Astrocyte (in vitro differentiated cells and primary cell): ENCODE measurements at regions not wholly inside any gene's neighbourhood (a gene's known extent, or its start where the extent isn't known, plus 50 kb on each side); places are given as distances from the start of the nearest gene placed in this dataset.

ENCODE experiments used
- CTCF ChIP-seq: IDR thresholded peaks from 2 replicates; pipeline ENCODE4 v1.5.1; 2011; ENCODE audit warnings: low read depth, mild to moderate bottlenecking, inconsistent platforms, low read length, moderate library complexity; ENCODE audit not compliant: insufficient read depth
- EZH2 ChIP-seq: IDR thresholded peaks from 2 replicates; pipeline ENCODE4 v1.6.1; 2012; ENCODE audit warnings: mild to moderate bottlenecking, low read length, inconsistent platforms; ENCODE audit not compliant: insufficient read depth

DNA sequence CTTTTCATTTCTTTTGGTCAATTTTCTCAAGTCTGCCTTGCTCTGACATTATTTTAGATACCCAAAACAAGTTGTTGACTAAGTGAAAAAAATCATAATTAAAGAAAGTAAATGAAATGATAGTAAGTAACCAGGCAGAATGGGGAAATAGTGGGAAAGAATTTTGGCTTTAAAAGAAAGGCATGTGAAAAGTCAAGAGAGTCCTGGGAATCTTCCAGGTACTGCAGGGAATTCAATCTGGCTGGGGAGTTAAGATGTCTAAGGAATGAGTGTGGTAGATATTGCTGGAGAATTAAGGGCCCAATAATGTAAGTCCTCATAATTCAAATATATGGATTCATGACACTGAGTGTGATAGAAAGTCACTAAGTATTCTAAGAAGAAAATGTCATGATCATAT lies 123.1 kb upstream of the PAPPA start:
- TF ChIP-seq CTCF: no peak
- no peak for TF ChIP-seq EZH2
